ENCODE measurements at regions not wholly inside any gene's neighbourhood (a gene's known extent, or its start where the extent isn't known, plus 50 kb on each side); places are given as distances from the start of the nearest gene placed in this dataset.
"Not testable (repeated sequence)": the region's sequence is repeated elsewhere in the genome, so short reads cannot be mapped to it uniquely, and the experiment has no call there.

DNA sequence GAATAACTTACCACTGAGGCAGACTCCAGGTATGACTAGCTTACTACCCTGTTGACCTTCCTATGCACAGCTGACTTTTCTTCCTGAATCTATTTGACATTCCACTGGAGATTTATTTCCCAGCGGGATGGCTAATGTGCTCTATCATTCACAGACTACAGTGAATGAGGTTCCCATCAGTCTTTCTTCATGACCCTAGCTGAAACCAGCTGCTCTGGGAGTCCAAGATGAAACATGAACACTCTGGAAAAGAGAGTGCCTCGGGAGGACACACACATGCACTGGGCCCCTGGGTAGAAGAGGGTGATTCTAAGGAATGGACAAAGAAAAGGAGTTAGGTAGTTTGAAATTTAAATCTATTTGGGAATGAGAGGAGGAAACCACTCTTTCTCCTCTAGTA lies 82.6 kb upstream of the DST start:
- H3K27me3 ChIP-seq (ENCODE audit: control insufficient read depth, insufficient read depth, low read length, poor library complexity, severe bottlenecking), result no peaks in the 10 kb centered on the region
- Mint-ChIP-seq H3K4me3 (peak overlapping the region; percentile 8), H3K4me1 (peaks cover 45% of the 10 kb centered on the region), H3K36me3 (ENCODE audit: low read depth) (peaks cover 15% of the 10 kb centered on the region), H3K9me3 (peaks cover 18% of the 10 kb centered on the region), H3K27me3 (ENCODE audit: insufficient read depth) (no peaks in the 10 kb centered on the region), H3K27ac (peak overlapping the region; percentile 92)
- no peak overlapping the region for H3K9ac ChIP-seq (ENCODE audit: extremely low read depth, low read length, poor library complexity, severe bottlenecking)
- H3K9me3 ChIP-seq (ENCODE audit: control insufficient read depth, low read length), result peaks cover 11% of the 10 kb centered on the region
- H3K27ac ChIP-seq (ENCODE audit: low read depth, low read length), result no peak overlapping the region
- 67 to 74% methylated on average over 2 of the region's 2 CpGs for WGBS, 2 experiments (ENCODE audit: insufficient coverage in 1 of 2, insufficient read length in 1 of 2)
- peak overlapping the region; percentile 63 for H3K4me3 ChIP-seq (ENCODE audit: low read length)
- DNase-seq, result no peak
- TF ChIP-seq, protein P1, sequence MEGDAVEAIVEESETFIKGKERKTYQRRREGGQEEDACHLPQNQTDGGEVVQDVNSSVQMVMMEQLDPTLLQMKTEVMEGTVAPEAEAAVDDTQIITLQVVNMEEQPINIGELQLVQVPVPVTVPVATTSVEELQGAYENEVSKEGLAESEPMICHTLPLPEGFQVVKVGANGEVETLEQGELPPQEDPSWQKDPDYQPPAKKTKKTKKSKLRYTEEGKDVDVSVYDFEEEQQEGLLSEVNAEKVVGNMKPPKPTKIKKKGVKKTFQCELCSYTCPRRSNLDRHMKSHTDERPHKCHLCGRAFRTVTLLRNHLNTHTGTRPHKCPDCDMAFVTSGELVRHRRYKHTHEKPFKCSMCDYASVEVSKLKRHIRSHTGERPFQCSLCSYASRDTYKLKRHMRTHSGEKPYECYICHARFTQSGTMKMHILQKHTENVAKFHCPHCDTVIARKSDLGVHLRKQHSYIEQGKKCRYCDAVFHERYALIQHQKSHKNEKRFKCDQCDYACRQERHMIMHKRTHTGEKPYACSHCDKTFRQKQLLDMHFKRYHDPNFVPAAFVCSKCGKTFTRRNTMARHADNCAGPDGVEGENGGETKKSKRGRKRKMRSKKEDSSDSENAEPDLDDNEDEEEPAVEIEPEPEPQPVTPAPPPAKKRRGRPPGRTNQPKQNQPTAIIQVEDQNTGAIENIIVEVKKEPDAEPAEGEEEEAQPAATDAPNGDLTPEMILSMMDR (conservative IDR thresholded peaks at IDR 0.05), result no peak
- peaks cover 6% of the 10 kb centered on the region for H3K36me3 ChIP-seq (ENCODE audit: control insufficient read depth, insufficient read depth, low read length)
- H3K4me1 ChIP-seq (ENCODE audit: control insufficient read depth, insufficient read depth, low read length), result peaks cover 24% of the 10 kb centered on the region

DNA sequence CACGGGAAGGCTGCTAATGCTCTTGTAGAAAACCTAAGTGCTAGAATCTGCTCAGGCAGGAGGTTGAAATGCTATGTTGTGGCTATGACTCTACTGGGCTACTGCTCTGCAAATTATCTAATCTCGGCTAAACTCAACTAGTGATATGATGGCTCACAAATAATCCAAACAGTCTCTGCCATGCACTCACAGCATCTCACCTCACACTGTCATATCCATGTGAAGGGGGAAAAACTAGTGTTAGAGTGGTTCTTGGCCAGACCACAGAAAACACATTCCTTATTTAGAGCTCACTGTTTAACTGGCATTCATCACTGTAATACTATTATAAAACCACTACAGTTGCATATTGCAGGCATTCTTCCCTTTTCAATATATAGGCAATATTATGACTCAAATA lies 81.8 kb upstream of the DST start:
- whole genome bisulfite sequencing, 2 experiments (ENCODE audit: insufficient coverage in 1 of 2, insufficient read length in 1 of 2), result 74 to 88% methylated on average over 2 of the region's 2 CpGs

DNA sequence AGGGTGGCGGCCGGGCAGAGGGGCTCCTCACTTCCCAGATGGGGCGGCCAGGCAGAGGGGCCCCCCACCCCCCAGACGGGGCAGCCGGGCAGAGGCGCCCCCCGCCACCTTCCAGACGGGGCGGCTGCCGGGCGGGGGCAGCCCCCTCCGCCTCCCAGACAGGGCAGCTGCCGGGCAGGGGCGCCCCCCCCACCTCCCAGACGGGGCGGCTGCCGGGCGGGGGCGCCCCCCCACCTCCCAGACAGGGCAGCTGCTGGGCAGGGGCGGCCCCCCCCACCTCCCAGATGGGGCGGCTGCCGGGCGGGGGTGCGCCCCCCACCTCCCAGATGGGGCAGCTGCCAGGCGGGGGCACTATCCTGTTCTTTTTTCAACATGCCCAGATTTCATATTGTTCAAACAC lies 78.2 kb upstream of the DST start:
- TF ChIP-seq, protein P1 (conservative IDR thresholded peaks at IDR 0.05), result no peak
- peaks cover 6% of the 10 kb centered on the region for H3K36me3 ChIP-seq (ENCODE audit: control insufficient read depth, insufficient read depth, low read length)
- H3K9me3 ChIP-seq (ENCODE audit: control insufficient read depth, low read length), result peaks cover 38% of the 10 kb centered on the region
- no peak for DNase-seq
- H3K4me3 ChIP-seq (ENCODE audit: low read length), result no peak overlapping the region
- Mint-ChIP-seq H3K9me3 (peaks cover 46% of the 10 kb centered on the region), H3K27me3 (ENCODE audit: insufficient read depth) (no peaks in the 10 kb centered on the region), H3K27ac (no peak overlapping the region), H3K4me1 (peaks cover 29% of the 10 kb centered on the region), H3K4me3 (no peak overlapping the region), H3K36me3 (ENCODE audit: low read depth) (peaks cover 37% of the 10 kb centered on the region)
- no peak overlapping the region for H3K9ac ChIP-seq (ENCODE audit: extremely low read depth, low read length, poor library complexity, severe bottlenecking)
- 93% methylated on average over 16 of the region's 25 CpGs; no CpG with 5 or more reads in 1 of the 2 experiments for WGBS, 2 experiments (ENCODE audit: insufficient coverage in 1 of 2, insufficient read length in 1 of 2)
- peaks cover 23% of the 10 kb centered on the region for H3K4me1 ChIP-seq (ENCODE audit: control insufficient read depth, insufficient read depth, low read length)
- H3K27ac ChIP-seq (ENCODE audit: low read depth, low read length), result no peak overlapping the region
- no peaks in the 10 kb centered on the region for H3K27me3 ChIP-seq (ENCODE audit: control insufficient read depth, insufficient read depth, low read length, poor library complexity, severe bottlenecking)

More for the DNA sequence above, 81.8 kb upstream of the DST start:
- Mint-ChIP-seq H3K36me3 (ENCODE audit: low read depth) (peaks cover 21% of the 10 kb centered on the region), H3K4me3 (no peak overlapping the region), H3K27me3 (ENCODE audit: insufficient read depth) (no peaks in the 10 kb centered on the region), H3K4me1 (peaks cover 44% of the 10 kb centered on the region), H3K27ac (peak overlapping the region; percentile 36), H3K9me3 (peaks cover 26% of the 10 kb centered on the region)
- Histone ChIP-seq H3K9me3 (ENCODE audit: control insufficient read depth, low read length) (peaks cover 19% of the 10 kb centered on the region), H3K27ac (ENCODE audit: low read depth, low read length) (no peak overlapping the region), H3K9ac (ENCODE audit: extremely low read depth, low read length, poor library complexity, severe bottlenecking) (no peak overlapping the region), H3K4me1 (ENCODE audit: control insufficient read depth, insufficient read depth, low read length) (peaks cover 24% of the 10 kb centered on the region), H3K27me3 (ENCODE audit: control insufficient read depth, insufficient read depth, low read length, poor library complexity, severe bottlenecking) (no peaks in the 10 kb centered on the region), H3K4me3 (ENCODE audit: low read length) (peak overlapping the region; percentile 63), H3K36me3 (ENCODE audit: control insufficient read depth, insufficient read depth, low read length) (peaks cover 6% of the 10 kb centered on the region)
- TF ChIP-seq, protein P1 (conservative IDR thresholded peaks at IDR 0.05), result no peak
- no peak for DNase-seq

DNA sequence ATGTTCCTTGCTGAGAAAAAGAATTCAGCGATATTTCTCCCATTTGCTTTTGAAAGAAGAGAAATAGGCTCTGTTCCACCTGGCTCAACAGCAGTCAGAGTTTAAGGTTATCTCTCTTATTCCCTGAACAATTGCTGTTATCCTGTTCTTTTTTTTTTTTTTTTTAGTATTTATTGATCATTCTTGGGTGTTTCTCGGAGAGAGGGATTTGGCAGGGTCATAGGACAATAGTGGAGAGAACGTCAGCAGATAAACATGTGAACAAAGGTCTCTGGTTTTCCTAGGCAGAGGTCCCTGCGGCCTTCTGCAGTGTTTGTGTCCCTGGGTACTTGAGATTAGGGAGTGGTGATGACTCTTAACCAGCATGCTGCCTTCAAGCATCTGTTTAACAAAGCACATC lies 77.5 kb upstream of the DST start:
- not testable (repeated sequence) for H3K4me3 ChIP-seq (ENCODE audit: low read length); H3K36me3 ChIP-seq (ENCODE audit: control insufficient read depth, insufficient read depth, low read length); H3K27ac Mint-ChIP-seq; H3K27ac ChIP-seq (ENCODE audit: low read depth, low read length); H3K9ac ChIP-seq (ENCODE audit: extremely low read depth, low read length, poor library complexity, severe bottlenecking); H3K27me3 Mint-ChIP-seq (ENCODE audit: insufficient read depth); H3K27me3 ChIP-seq (ENCODE audit: control insufficient read depth, insufficient read depth, low read length, poor library complexity, severe bottlenecking); H3K4me3 Mint-ChIP-seq; DNase-seq
- Mint-ChIP-seq H3K9me3 (peaks cover 46% of the 10 kb centered on the region), H3K4me1 (peaks cover 29% of the 10 kb centered on the region), H3K36me3 (ENCODE audit: low read depth) (peaks cover 37% of the 10 kb centered on the region)
- Histone ChIP-seq H3K4me1 (ENCODE audit: control insufficient read depth, insufficient read depth, low read length) (peaks cover 22% of the 10 kb centered on the region), H3K9me3 (ENCODE audit: control insufficient read depth, low read length) (peaks cover 38% of the 10 kb centered on the region)
- 91 to 100% methylated on average over 1 to 4 of the region's 4 CpGs for WGBS, 2 experiments (ENCODE audit: insufficient coverage in 1 of 2, insufficient read length in 1 of 2)

DNA sequence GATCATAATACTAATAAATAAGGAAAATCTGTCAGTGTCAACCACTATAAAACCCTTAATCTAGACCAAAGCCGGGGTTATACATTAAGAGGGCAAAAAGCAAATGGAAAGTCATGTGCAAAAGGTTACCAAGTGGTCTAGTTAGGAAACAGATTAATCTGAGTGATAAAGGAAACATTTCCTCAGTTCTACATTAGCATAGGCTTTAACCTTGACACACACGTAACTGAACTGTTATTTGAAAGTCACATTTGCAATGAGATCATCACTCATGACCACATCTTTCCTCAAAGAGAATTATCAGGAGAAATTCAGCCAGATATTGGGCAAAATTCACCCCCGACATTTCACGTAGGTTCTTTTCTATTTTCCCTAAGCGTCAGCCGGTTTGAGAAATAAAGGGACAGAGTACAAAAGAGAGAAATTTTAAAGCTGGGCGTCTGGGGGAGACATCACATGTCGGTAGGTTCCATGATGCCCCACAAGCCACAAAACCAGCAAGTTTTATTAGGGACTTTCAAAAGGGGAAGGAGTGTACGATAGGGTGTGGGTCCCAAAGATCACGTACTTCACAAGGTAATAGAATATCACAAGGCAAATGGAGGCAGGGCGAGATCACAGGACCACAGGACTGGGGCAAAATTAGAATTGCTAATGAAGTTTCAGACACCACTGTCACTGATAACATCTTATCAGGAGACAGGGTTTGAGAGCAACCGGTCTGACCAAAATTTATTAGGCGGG lies 76.8 kb upstream of the DST start:
- Histone ChIP-seq H3K4me3 (ENCODE audit: low read length) (peak overlapping the region; percentile 55), H3K9me3 (ENCODE audit: control insufficient read depth, low read length) (peaks cover 38% of the 10 kb centered on the region), H3K4me1 (ENCODE audit: control insufficient read depth, insufficient read depth, low read length) (peaks cover 22% of the 10 kb centered on the region)
- peaks cover 37% of the 10 kb centered on the region for H3K36me3 Mint-ChIP-seq (ENCODE audit: low read depth)
- H3K4me3 Mint-ChIP-seq; DNase-seq; H3K27ac Mint-ChIP-seq; H3K27me3 Mint-ChIP-seq (ENCODE audit: insufficient read depth); H3K9ac ChIP-seq (ENCODE audit: extremely low read depth, low read length, poor library complexity, severe bottlenecking); H3K36me3 ChIP-seq (ENCODE audit: control insufficient read depth, insufficient read depth, low read length); H3K27me3 ChIP-seq (ENCODE audit: control insufficient read depth, insufficient read depth, low read length, poor library complexity, severe bottlenecking); H3K27ac ChIP-seq (ENCODE audit: low read depth, low read length): not testable (repeated sequence)
- H3K4me1 Mint-ChIP-seq, result peaks cover 30% of the 10 kb centered on the region
- WGBS, 2 experiments (ENCODE audit: insufficient coverage in 1 of 2, insufficient read length in 1 of 2), result 93 to 100% methylated on average over 7 to 13 of the region's 13 CpGs
- H3K9me3 Mint-ChIP-seq, result peaks cover 46% of the 10 kb centered on the region
